HepG2 (cell line): ENCODE measurements at regions not wholly inside any gene's neighbourhood (a gene's known extent, or its start where the extent isn't known, plus 50 kb on each side); places are given as distances from the start of the nearest gene placed in this dataset.

Experiments used
- ATAC-seq: fragments of 200-7000 bp; cut with Tn5 transposase; 3 replicates; pipeline ENCODE4 v1.9.1; 2020; ENCODE audit warnings: mild to moderate bottlenecking, moderate library complexity
- BruUV-seq: library from RNA; stranded (reverse); fragments of 400-500 nt; replicated peaks from 2 replicates; lab custom pipeline; 2021; lab: Mats Ljungman, UMichigan
- CTCF ChIA-PET: fragments of 300-600 bp; formaldehyde crosslinking; extraction: SDS; loops from one replicate; lab custom pipeline; 2021; ENCODE audit warnings: low total read pairs, inconsistent platforms, low intra/inter-chr PET ratio; lab: Yijun Ruan, JAX
- POLR2A ChIA-PET: fragments of 350-600 bp; sonication (Branson Sonifier 250); formaldehyde crosslinking; loops from one replicate; lab custom pipeline; 2020; ENCODE audit warnings: antibody characterized with exemption, inconsistent platforms; lab: Yijun Ruan, JAX
- DNase-seq: peaks from one replicate; pipeline ENCODE4 v3.0.0-alpha.2; 2015; ENCODE audit warnings: low spot score
- FAIRE-seq: peaks from 3 replicates; lab custom pipeline; 2011; peaks lifted over from hg19 to GRCh38; lab: Jason Lieb, UNC
- H2AFZ ChIP-seq: one replicate; pipeline ENCODE4 v1.6.1; 2011; ENCODE audit warnings: low read length, inconsistent platforms
- H3K27ac ChIP-seq: fragments of 300-600 bp; 3 replicates; pipeline ENCODE4 v1.8.0; 2011; ENCODE audit warnings: mixed run types, mild to moderate bottlenecking, mixed read lengths, low read length, inconsistent platforms; ENCODE audit not compliant: insufficient read depth; ENCODE audit errors: extremely low read length
- H3K27me3 ChIP-seq, 2 experiments: fragments of 200-600 bp in 1 of 2; 2 replicates in 1 of 2; 3 replicates in 1 of 2; pipeline versions ENCODE4 v1.6.0 to v1.8.0; 2011; ENCODE audit warnings: low read length in 2 of 2, mild to moderate bottlenecking in 2 of 2, moderate library complexity in 2 of 2, inconsistent platforms in 1 of 2; ENCODE audit not compliant: insufficient read depth in 2 of 2, control insufficient read depth in 1 of 2
- H3K36me3 ChIP-seq, 2 experiments: fragments of 200-600 bp in 1 of 2; replicated peaks in 1 of 2; 2 replicates in 1 of 2; 3 replicates in 1 of 2; pipeline versions ENCODE4 v1.5.1 to v1.8.0; 2011; ENCODE audit warnings: low read length in 2 of 2, inconsistent platforms in 1 of 2; ENCODE audit not compliant: insufficient read depth in 2 of 2, control insufficient read depth in 1 of 2
- H3K4me1 ChIP-seq: 2 replicates; pipeline ENCODE4 v1.5.1; 2012; ENCODE audit warnings: low read length, inconsistent platforms; ENCODE audit not compliant: insufficient read depth
- H3K4me2 ChIP-seq: 2 replicates; pipeline ENCODE4 v1.6.0; 2011; ENCODE audit warnings: low read depth, low read length, inconsistent platforms
- H3K4me3 ChIP-seq, 3 experiments: fragments of 200-600 bp in 1 of 3; sonication (generic), shearing (Covaris generic) in 1 of 3; replicated peaks in 1 of 3; 2 replicates each; pipeline ENCODE4 v1.5.1; 2011 to 2016; ENCODE audit warnings: low read length in 3 of 3, inconsistent platforms in 2 of 3, low read depth in 2 of 3, mild to moderate bottlenecking in 2 of 3, control low read depth in 1 of 3, mixed read lengths in 1 of 3; ENCODE audit not compliant: insufficient read depth in 1 of 3
- H3K79me2 ChIP-seq: one replicate; pipeline ENCODE4 v1.6.1; 2011; ENCODE audit warnings: low read length, inconsistent platforms; ENCODE audit not compliant: insufficient read depth
- H3K9ac ChIP-seq: 2 replicates; pipeline ENCODE4 v1.6.0; 2011; ENCODE audit warnings: mild to moderate bottlenecking, low read depth, low read length, inconsistent platforms; ENCODE audit not compliant: insufficient read depth
- H3K9me3 ChIP-seq: 2 replicates; pipeline ENCODE4 v1.5.1; 2012; ENCODE audit warnings: mild to moderate bottlenecking, low read length
- H4K20me1 ChIP-seq: 2 replicates; pipeline ENCODE4 v1.6.0; 2011; ENCODE audit warnings: inconsistent platforms, mild to moderate bottlenecking, low read length, moderate library complexity; ENCODE audit not compliant: insufficient read depth
- ADNP ChIP-seq: sonication (generic); formaldehyde crosslinking; IDR thresholded peaks from 2 replicates; pipeline ENCODE4 v1.4.0; 2020; ENCODE audit warnings: missing genetic modification reagents
- TBP ChIP-seq: sonication (generic); formaldehyde crosslinking; IDR thresholded peaks from 2 replicates; pipeline ENCODE4 v1.5.0; 2020; ENCODE audit warnings: missing genetic modification reagents
- ZMYM3 ChIP-seq: sonication (generic); formaldehyde crosslinking; IDR thresholded peaks from 2 replicates; pipeline ENCODE4 v1.5.1; 2020; ENCODE audit warnings: mild to moderate bottlenecking, missing genetic modification reagents
- ZNF251 ChIP-seq: sonication (generic); formaldehyde crosslinking; IDR thresholded peaks from 2 replicates; pipeline ENCODE4 v1.9.0; 2021; ENCODE audit warnings: mild to moderate bottlenecking, missing genetic modification reagents
- ZNF407 ChIP-seq: sonication (generic); formaldehyde crosslinking; IDR thresholded peaks from one replicate; pipeline ENCODE4 v1.5.1; 2020; ENCODE audit warnings: mild to moderate bottlenecking, missing genetic modification reagents; ENCODE audit errors: not compliant biosample characterization
- WGBS: methylation state at CpG from one replicate; pipeline ENCODE4 v1.1.6; 2017; ENCODE audit warnings: low lambda C conversion rate; 5-methylcytosine and 5-hydroxymethylcytosine counted together
- in situ Hi-C: cut with HindIII; loops from 2 replicates; pipeline ENCODE4 v1.10.0; 2017; ENCODE audit warnings: low pct_unique_long_range_greater_than_20kb; ENCODE audit not compliant: extremely low pct_ligation_motif_present
- intact Hi-C: fragments of 100-400 bp; cut with micrococcal nuclease; formaldehyde crosslinking; loops from one replicate; pipeline ENCODE4 v1.10.0; 2022; ENCODE audit not compliant: unreplicated experiment

- FAIRE-seq (no peak), ATAC-seq (no peak), DNase-seq (no peak)
- WGBS = 7% methylated on average over 2 of the region's 2 CpGs
- BruUV-seq = no TSS peak
- ChIA-PET POLR2A (no interaction called here), CTCF (no interaction called here)
- Histone ChIP-seq H4K20me1 (no peaks in the 10 kb centered on the region), H3K79me2 (no peaks in the 10 kb centered on the region), H2AFZ (no peak overlapping the region), H3K4me1 (no peaks in the 10 kb centered on the region), H3K9ac (no peak overlapping the region), H3K36me3 (no peaks in the 10 kb centered on the region), H3K4me2 (no peak overlapping the region), H3K9me3 (no peaks in the 10 kb centered on the region), H3K27ac (no peak overlapping the region), H3K4me3 (no peak overlapping the region), H3K27me3 (no peaks in the 10 kb centered on the region)
- in situ Hi-C loops (no loop called here), intact Hi-C loops (no loop called here)
- TF ChIP-seq ZNF251 (CRISPR knock-in tag) (no peak), TBP (CRISPR knock-in tag) (no peak), ZMYM3 (CRISPR knock-in tag) (no peak), ZNF407 (CRISPR knock-in tag) (no peak), ADNP (CRISPR knock-in tag) (no peak)
Measured at GRCh38 chr4:154107337-154107736, 318.5 kb upstream of the SFRP2 start.
